ENCODE measurements at regions not wholly inside any gene's neighbourhood (a gene's known extent, or its start where the extent isn't known, plus 50 kb on each side); places are given as distances from the start of the nearest gene placed in this dataset.

- no peak for TF ChIP-seq CTCF (IDR thresholded peaks at IDR 0.05)
- TF ChIP-seq POLR2A (IDR thresholded peaks at IDR 0.05), result no peak
Measured at GRCh38 chr9:116027096-116027495, 126.5 kb upstream of the PAPPA start.
